ENCODE measurements at regions not wholly inside any gene's neighbourhood (a gene's known extent, or its start where the extent isn't known, plus 50 kb on each side); places are given as distances from the start of the nearest gene placed in this dataset.

DNA sequence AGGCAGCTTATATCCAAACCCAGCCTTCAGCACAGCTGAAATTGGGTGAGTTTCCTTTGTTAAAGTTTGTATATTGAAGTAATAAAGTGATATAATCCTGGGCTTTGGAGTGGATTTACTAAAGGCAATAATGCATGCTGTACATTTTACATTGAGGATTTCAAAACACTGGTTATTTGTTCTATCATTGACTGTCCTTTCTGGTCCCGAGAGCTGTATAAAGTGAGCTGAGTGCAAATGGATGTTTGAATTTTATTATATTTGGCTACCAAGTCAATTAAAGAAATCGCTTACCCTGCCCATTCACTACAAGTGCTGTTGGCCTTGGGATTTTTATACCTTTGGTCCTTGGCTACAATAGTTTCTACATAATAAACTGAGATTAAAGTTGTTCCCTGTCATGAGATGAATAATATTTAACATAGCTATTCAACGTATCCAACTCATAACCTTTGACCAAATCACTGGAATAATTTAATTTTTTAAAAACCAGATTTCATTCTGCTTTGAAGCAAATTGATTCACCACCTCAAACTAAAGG is 207.9 kb downstream of the KLF5 start:
- H3K27me3 ChIP-seq (ENCODE audit: control insufficient read depth in 3 of 3, insufficient read depth in 3 of 3, low read length in 3 of 3) = no peaks in the 10 kb centered on the region
- H3K9me3 ChIP-seq (ENCODE audit: control insufficient read depth in 2 of 2, insufficient read depth in 1 of 2, low read depth in 1 of 2, low read length in 1 of 2) = no peaks in the 10 kb centered on the region
- DNase-seq (peak in 1 of 2 donors; percentile 93), FAIRE-seq (peak; percentile 72)
- no peak overlapping the region for H3K27ac ChIP-seq (ENCODE audit: low read depth in 1 of 3, low read length in 2 of 3)
- no peaks in the 10 kb centered on the region for H3K36me3 ChIP-seq (ENCODE audit: control insufficient read depth in 3 of 3, insufficient read depth in 2 of 3, low read depth in 1 of 3, low read length in 3 of 3)
- 15 to 56% (median 37%) methylated on average over 3 of the region's 3 CpGs for WGBS, 3 donors
- H3K4me3 ChIP-seq (ENCODE audit: low read depth in 1 of 3, low read length in 3 of 3) = no peak overlapping the region
- H3K4me1 ChIP-seq (ENCODE audit: control insufficient read depth in 3 of 3, insufficient read depth in 2 of 3, low read depth in 1 of 3, low read length in 2 of 3) = peaks cover 0 to 22% (median 7%) of the 10 kb centered on the region in 3 donors

DNA sequence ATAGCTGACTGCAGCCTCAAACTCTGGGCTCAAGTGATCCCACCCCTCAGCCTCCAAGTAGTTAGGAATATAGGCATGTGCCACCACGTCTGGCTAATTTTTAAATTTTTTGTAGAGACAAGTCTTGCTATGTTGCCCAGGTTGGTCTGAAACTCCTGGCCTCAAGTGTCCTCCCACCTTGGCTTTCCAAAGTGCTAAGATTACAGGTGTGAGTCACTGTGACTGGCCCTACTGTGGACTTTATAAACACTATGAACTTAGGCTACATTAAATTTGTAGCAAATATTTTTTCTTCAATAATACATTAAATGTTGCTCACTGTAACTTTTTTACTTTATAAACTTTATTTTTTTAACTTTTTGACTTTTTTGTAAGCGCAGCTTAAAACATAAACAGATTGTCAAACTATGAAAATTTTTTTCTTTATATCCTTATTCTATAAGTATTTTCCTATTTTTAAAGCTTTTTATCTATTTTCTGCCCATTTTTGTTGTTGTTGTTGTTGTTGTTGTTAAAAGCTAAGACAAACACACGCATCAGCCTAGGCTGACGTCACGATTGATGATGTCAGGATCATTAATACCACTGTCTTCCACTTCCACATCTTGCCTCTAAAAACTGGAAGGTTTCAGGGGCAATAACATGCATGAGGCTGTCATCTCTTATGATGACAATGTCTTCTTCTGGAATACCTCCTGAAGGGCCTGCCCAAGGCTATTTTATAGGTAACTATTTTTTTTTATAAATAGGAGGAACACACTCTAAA is 204.2 kb downstream of the KLF5 start:
- no peak overlapping the region for H3K4me3 ChIP-seq (ENCODE audit: low read depth in 1 of 3, low read length in 3 of 3)
- H3K27ac ChIP-seq (ENCODE audit: low read depth in 1 of 3, low read length in 2 of 3) = peak overlapping the region in 1 of 3 donors; percentile 65
- H3K4me1 ChIP-seq (ENCODE audit: control insufficient read depth in 3 of 3, insufficient read depth in 2 of 3, low read depth in 1 of 3, low read length in 2 of 3) = peaks cover 0 to 32% (median 7%) of the 10 kb centered on the region in 3 donors
- H3K27me3 ChIP-seq (ENCODE audit: control insufficient read depth in 3 of 3, insufficient read depth in 3 of 3, low read length in 3 of 3) = no peaks in the 10 kb centered on the region
- DNase-seq (peak in 1 of 2 donors; percentile 56), FAIRE-seq (peak; percentile 70)
- H3K36me3 ChIP-seq (ENCODE audit: control insufficient read depth in 3 of 3, insufficient read depth in 2 of 3, low read depth in 1 of 3, low read length in 3 of 3) = no peaks in the 10 kb centered on the region
- 67 to 76% (median 73%) methylated on average over 5 of the region's 5 CpGs for WGBS, 3 donors
- no peaks in the 10 kb centered on the region for H3K9me3 ChIP-seq (ENCODE audit: control insufficient read depth in 2 of 2, insufficient read depth in 1 of 2, low read depth in 1 of 2, low read length in 1 of 2)

DNA sequence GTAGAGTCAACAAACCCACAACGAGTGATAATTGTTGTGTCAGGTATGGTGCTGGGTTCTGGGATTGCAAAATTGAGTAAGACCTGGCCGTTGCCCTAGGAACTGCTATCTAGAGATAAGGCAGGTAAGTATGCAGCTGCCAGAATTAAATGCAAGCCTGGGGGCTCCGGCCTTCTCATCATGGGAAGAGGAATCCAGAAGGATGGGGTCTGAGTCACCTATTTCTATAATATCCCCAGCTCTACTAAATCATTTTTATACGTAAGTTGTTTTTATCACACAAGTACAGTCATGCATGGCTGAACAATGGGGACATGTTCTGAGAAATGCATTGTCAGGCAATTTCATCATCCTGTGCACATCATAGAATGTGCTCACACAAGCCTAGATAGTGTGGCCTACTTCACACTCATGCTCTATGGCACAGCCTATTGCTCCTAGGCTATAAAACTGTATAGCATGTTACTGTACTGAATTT is 203.0 kb downstream of the KLF5 start:
- FAIRE-seq = no peak
- peak in 1 of 2 donors; percentile 74 for DNase-seq
- Histone ChIP-seq H3K27me3 (ENCODE audit: control insufficient read depth in 3 of 3, insufficient read depth in 3 of 3, low read length in 3 of 3) (no peaks in the 10 kb centered on the region), H3K4me1 (ENCODE audit: control insufficient read depth in 3 of 3, insufficient read depth in 2 of 3, low read depth in 1 of 3, low read length in 2 of 3) (peaks cover 0 to 31% (median 7%) of the 10 kb centered on the region in 3 donors), H3K9me3 (ENCODE audit: control insufficient read depth in 2 of 2, insufficient read depth in 1 of 2, low read depth in 1 of 2, low read length in 1 of 2) (no peaks in the 10 kb centered on the region), H3K27ac (ENCODE audit: low read depth in 1 of 3, low read length in 2 of 3) (peak overlapping the region in 1 of 3 donors; percentile 65), H3K4me3 (ENCODE audit: low read depth in 1 of 3, low read length in 3 of 3) (no peak overlapping the region), H3K36me3 (ENCODE audit: control insufficient read depth in 3 of 3, insufficient read depth in 2 of 3, low read depth in 1 of 3, low read length in 3 of 3) (no peaks in the 10 kb centered on the region)
- WGBS, 3 donors = 23 to 65% (median 25%) methylated on average over 4 of the region's 4 CpGs

DNA sequence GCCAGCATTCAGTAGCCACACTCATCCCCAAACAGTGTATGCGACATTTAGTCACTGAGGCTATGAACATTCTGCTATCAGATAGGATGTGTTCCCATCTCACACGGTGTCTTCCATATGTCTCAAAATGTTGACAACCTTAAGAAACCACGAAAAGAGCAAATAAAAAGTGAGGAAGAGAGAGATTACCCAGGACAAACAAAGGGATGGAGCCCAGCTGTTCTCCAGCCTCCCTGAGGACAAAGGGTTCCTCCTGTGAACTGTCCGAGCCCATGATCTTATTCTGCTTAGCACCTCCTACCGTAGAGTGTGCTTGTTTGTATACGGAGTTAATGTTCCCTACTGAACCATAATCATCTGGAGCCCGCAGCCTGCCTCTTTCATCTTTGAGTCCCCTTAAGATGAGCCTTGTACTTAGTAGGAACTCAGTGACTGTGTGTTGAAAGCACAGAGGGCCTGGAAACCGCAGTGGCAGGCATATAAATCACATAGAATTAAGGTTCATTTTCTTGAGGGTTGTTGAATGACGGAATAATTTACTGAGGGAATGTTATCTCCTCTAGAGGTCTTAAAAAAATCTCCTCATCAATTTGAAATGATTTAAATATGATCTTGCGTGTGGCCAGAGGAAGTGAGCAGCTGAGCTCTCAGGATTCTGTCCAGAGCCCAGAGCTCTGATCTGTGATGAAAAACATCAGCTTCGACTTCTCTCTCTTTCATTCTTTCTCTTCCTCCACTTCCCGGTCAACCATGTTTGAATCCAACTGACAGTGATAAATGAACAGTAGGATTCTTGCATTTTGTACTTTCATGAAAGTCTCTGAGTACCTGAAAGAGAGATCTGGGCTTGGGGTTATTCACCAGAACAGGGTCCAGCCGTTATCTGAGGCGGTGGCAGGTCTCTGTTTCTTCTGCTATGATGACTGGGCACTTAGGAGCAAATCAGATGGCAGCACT is 200.5 kb downstream of the KLF5 start:
- H3K4me1 ChIP-seq (ENCODE audit: control insufficient read depth in 3 of 3, insufficient read depth in 2 of 3, low read depth in 1 of 3, low read length in 2 of 3) = peaks cover 0 to 17% (median 4%) of the 10 kb centered on the region in 3 donors
- WGBS, 3 donors = 64 to 81% (median 68%) methylated on average over 14 of the region's 14 CpGs
- no peaks in the 10 kb centered on the region for H3K9me3 ChIP-seq (ENCODE audit: control insufficient read depth in 2 of 2, insufficient read depth in 1 of 2, low read depth in 1 of 2, low read length in 1 of 2)
- no peaks in the 10 kb centered on the region for H3K36me3 ChIP-seq (ENCODE audit: control insufficient read depth in 3 of 3, insufficient read depth in 2 of 3, low read depth in 1 of 3, low read length in 3 of 3)
- no peak overlapping the region for H3K4me3 ChIP-seq (ENCODE audit: low read depth in 1 of 3, low read length in 3 of 3)
- H3K27ac ChIP-seq (ENCODE audit: low read depth in 1 of 3, low read length in 2 of 3) = no peak overlapping the region
- H3K27me3 ChIP-seq (ENCODE audit: control insufficient read depth in 3 of 3, insufficient read depth in 3 of 3, low read length in 3 of 3) = no peaks in the 10 kb centered on the region
- FAIRE-seq (no peak), DNase-seq (peak; percentile 22 to 49)

DNA sequence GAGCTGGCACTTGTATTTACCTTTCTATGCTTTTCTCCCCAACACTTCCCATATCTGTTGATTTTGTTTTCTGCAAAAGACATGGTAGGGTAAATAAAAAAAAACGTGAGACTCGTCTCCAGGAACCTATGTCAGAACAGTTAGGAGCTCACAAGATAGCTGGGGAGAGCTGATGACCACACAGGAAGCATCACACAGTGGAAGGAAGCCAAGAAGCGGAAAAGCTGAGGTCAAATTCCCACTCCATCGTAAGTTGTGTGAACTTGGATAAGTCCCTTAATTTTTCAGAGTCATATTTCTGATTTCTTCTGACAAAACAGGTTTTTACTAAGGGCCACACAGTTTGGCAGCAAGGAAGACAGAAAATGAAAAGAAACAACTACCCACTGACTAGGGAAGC is 199.6 kb downstream of the KLF5 start:
- Histone ChIP-seq H3K4me3 (ENCODE audit: low read depth in 1 of 3, low read length in 3 of 3) (no peak overlapping the region), H3K36me3 (ENCODE audit: control insufficient read depth in 3 of 3, insufficient read depth in 2 of 3, low read depth in 1 of 3, low read length in 3 of 3) (no peaks in the 10 kb centered on the region), H3K9me3 (ENCODE audit: control insufficient read depth in 2 of 2, insufficient read depth in 1 of 2, low read depth in 1 of 2, low read length in 1 of 2) (no peaks in the 10 kb centered on the region), H3K27me3 (ENCODE audit: control insufficient read depth in 3 of 3, insufficient read depth in 3 of 3, low read length in 3 of 3) (no peaks in the 10 kb centered on the region), H3K27ac (ENCODE audit: low read depth in 1 of 3, low read length in 2 of 3) (no peak overlapping the region), H3K4me1 (ENCODE audit: control insufficient read depth in 3 of 3, insufficient read depth in 2 of 3, low read depth in 1 of 3, low read length in 2 of 3) (peaks cover 0 to 11% (median 0%) of the 10 kb centered on the region in 3 donors)
- DNase-seq (no peak), FAIRE-seq (no peak)
- WGBS, 3 donors = 58 to 81% (median 68%) methylated on average over 4 of the region's 4 CpGs

DNA sequence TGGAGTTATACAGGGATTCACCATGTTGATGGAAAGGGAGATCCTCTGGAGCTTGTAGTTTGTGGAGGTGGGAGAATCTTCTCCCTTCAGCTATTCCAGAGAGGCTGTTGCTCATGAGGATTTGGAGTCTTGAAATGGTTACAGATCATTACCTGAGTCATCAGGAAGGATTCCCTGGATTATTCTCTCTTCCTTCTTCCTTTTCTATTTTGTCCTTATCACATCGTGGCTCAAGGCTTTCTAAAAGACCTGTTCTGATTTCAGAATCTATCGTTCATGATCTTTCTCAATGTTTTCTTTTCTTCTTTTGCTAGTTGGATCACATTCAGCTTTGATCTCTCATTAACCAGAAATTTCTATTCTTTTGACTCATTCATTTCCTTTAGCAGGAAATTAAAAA is 196.0 kb downstream of the KLF5 start:
- Histone ChIP-seq H3K27ac (ENCODE audit: low read depth in 1 of 3, low read length in 2 of 3) (no peak overlapping the region), H3K27me3 (ENCODE audit: control insufficient read depth in 3 of 3, insufficient read depth in 3 of 3, low read length in 3 of 3) (no peaks in the 10 kb centered on the region), H3K4me1 (ENCODE audit: control insufficient read depth in 3 of 3, insufficient read depth in 2 of 3, low read depth in 1 of 3, low read length in 2 of 3) (peaks cover 0 to 2% (median 0%) of the 10 kb centered on the region in 3 donors), H3K9me3 (ENCODE audit: control insufficient read depth in 2 of 2, insufficient read depth in 1 of 2, low read depth in 1 of 2, low read length in 1 of 2) (peaks cover 0 to 3% of the 10 kb centered on the region in 2 donors), H3K36me3 (ENCODE audit: control insufficient read depth in 3 of 3, insufficient read depth in 2 of 3, low read depth in 1 of 3, low read length in 3 of 3) (no peaks in the 10 kb centered on the region), H3K4me3 (ENCODE audit: low read depth in 1 of 3, low read length in 3 of 3) (no peak overlapping the region)
- FAIRE-seq (no peak), DNase-seq (no peak)
- WGBS, 3 donors = 16 to 41% (median 22%) methylated on average over 2 of the region's 2 CpGs

DNA sequence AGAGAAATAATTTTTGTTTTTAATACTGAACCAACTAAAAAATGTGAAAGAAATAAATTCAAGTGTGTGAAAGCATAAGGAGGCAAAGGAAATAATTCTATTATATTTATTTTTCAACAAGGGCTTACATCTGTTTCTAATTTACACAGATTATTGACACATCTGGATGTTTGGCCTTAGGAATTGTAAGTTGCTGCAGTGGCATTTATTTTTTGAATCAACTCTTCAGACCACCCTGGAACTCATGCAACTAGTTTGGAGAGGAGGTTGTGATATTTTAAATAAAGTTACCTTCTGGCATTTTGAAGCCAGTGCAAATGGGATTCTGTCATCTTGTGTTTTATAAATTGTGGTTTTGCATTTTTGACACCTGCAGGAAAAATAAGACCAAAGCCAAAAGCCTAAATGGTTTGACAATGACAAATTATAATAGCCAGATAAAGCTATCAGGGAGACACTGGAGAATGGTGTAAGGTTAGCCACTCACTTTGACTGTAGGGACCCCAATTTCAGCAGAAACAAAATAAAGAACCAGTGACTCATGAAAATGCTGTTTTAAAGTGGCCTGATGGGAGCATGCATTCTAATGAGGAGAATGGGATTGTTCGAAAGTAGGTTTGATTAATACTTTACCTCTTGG is 192.9 kb downstream of the KLF5 start:
- Histone ChIP-seq H3K36me3 (ENCODE audit: control insufficient read depth in 3 of 3, insufficient read depth in 2 of 3, low read depth in 1 of 3, low read length in 3 of 3) (no peaks in the 10 kb centered on the region), H3K4me1 (ENCODE audit: control insufficient read depth in 3 of 3, insufficient read depth in 2 of 3, low read depth in 1 of 3, low read length in 2 of 3) (peaks cover 2 to 8% (median 3%) of the 10 kb centered on the region in 3 donors), H3K27me3 (ENCODE audit: control insufficient read depth in 3 of 3, insufficient read depth in 3 of 3, low read length in 3 of 3) (no peaks in the 10 kb centered on the region), H3K27ac (ENCODE audit: low read depth in 1 of 3, low read length in 2 of 3) (no peak overlapping the region), H3K4me3 (ENCODE audit: low read depth in 1 of 3, low read length in 3 of 3) (no peak overlapping the region), H3K9me3 (ENCODE audit: control insufficient read depth in 2 of 2, insufficient read depth in 1 of 2, low read depth in 1 of 2, low read length in 1 of 2) (peaks cover 0 to 3% of the 10 kb centered on the region in 2 donors)
- no peak for FAIRE-seq
- 83 to 100% (median 90%) methylated on average over 1 of the region's 1 CpG for WGBS, 3 donors
- DNase-seq = no peak

DNA sequence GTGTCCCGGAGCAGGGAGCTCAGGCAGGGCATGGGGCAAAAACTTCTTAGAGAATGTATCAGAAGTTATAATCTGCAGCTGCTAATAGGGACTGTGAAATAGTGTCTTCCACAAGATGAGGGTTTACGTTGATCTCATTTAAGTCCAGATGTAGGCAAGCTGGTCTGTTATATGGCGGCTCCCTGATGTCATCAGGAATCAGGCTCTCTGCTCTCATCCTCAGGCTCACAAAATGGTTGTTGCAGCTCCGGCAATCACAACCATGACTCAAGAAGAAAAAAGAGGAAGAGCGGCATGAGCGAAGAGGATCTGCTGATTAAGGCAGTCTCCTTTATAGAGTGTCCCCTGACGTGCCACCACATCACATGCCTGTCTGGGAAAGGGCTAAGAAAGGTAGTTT is 191.3 kb downstream of the KLF5 start:
- Histone ChIP-seq H3K27me3 (ENCODE audit: control insufficient read depth in 3 of 3, insufficient read depth in 3 of 3, low read length in 3 of 3) (no peaks in the 10 kb centered on the region), H3K4me3 (ENCODE audit: low read depth in 1 of 3, low read length in 3 of 3) (no peak overlapping the region), H3K4me1 (ENCODE audit: control insufficient read depth in 3 of 3, insufficient read depth in 2 of 3, low read depth in 1 of 3, low read length in 2 of 3) (peaks cover 2 to 11% (median 3%) of the 10 kb centered on the region in 3 donors), H3K27ac (ENCODE audit: low read depth in 1 of 3, low read length in 2 of 3) (no peak overlapping the region), H3K36me3 (ENCODE audit: control insufficient read depth in 3 of 3, insufficient read depth in 2 of 3, low read depth in 1 of 3, low read length in 3 of 3) (no peaks in the 10 kb centered on the region), H3K9me3 (ENCODE audit: control insufficient read depth in 2 of 2, insufficient read depth in 1 of 2, low read depth in 1 of 2, low read length in 1 of 2) (peaks cover 0 to 3% of the 10 kb centered on the region in 2 donors)
- WGBS, 3 donors = 94 to 96% (median 95%) methylated on average over 7 of the region's 7 CpGs
- FAIRE-seq (no peak), DNase-seq (no peak)

Measured in small intestine (tissue), 7 donors.